ENCODE measurements at regions not wholly inside any gene's neighbourhood (a gene's known extent, or its start where the extent isn't known, plus 50 kb on each side); places are given as distances from the start of the nearest gene placed in this dataset.

DNA sequence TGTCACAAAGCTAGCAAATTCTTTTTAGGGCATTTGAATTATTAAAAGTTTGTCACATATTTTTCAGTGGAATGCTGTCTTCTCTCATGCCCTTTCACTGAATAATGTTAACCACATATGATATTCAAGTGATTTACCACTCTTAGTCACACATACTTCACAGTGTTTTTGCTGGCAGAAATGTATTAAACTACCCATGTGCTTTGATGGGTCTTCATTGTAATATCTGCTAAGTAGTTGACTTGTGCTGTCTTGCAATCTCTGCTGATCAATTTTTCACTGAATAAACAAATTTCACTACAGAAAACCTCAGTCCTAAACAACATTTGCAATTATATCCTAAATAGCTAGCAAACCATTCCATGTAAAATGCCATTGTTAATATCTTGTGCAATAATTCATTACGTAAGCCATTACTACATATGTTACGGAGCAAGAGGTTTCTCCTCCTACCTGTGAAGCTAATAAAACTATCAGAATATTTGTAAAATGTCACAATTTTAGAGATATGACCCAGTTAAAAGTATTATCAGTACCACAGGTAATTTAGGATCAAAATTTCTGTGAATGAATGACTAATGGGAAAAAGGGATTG, 64.6 kb upstream of the LMO3 start:
- no peak overlapping the region for H3K4me3 ChIP-seq (ENCODE audit: low read depth, low read length)
- TF ChIP-seq, protein P1, sequence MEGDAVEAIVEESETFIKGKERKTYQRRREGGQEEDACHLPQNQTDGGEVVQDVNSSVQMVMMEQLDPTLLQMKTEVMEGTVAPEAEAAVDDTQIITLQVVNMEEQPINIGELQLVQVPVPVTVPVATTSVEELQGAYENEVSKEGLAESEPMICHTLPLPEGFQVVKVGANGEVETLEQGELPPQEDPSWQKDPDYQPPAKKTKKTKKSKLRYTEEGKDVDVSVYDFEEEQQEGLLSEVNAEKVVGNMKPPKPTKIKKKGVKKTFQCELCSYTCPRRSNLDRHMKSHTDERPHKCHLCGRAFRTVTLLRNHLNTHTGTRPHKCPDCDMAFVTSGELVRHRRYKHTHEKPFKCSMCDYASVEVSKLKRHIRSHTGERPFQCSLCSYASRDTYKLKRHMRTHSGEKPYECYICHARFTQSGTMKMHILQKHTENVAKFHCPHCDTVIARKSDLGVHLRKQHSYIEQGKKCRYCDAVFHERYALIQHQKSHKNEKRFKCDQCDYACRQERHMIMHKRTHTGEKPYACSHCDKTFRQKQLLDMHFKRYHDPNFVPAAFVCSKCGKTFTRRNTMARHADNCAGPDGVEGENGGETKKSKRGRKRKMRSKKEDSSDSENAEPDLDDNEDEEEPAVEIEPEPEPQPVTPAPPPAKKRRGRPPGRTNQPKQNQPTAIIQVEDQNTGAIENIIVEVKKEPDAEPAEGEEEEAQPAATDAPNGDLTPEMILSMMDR (IDR thresholded peaks at IDR 0.05; ENCODE audit: borderline replicate concordance, insufficient read depth, low read depth, low read length), result no peak

DNA sequence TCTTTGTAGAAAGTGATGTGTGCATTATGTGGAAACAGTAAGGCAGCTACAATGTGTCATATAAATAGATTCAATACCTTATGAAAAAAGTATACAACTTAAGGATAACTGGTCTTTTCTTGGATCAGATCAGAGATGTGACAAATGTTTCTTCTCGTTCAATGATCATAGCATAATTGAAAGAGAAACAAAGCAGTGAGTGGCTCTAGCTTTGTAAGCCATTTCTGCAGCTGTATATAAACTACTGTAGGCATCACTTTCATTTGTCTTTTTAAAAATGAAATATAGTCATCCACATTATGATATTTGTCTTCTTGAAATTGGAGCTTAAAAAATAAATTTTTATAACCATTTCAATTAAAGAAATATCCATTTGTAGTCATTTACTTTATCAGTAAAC, 63.8 kb upstream of the LMO3 start:
- no peak overlapping the region for H3K4me3 ChIP-seq (ENCODE audit: low read depth, low read length)
- TF ChIP-seq, protein P1 (IDR thresholded peaks at IDR 0.05; ENCODE audit: borderline replicate concordance, insufficient read depth, low read depth, low read length), result no peak

DNA sequence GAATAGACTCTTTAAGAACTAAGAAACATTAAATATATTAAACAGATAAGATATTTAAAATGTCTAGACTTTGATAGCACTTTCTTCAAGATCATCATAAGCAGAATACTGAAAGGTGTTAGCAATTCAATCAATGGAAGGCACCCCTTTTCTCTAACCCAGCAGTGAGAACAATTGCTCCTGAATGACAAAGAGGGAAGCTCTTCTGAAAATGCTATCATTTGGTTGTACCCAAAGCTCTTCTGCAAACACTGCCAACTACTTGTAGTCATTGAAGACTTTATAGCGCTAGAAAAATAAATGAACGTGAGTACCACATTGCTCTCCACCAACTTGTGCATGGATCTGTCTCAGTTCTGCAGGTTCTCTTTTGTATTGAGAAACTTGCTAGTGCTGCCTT, 62.2 kb upstream of the LMO3 start:
- TF ChIP-seq, protein P1 (IDR thresholded peaks at IDR 0.05; ENCODE audit: borderline replicate concordance, insufficient read depth, low read depth, low read length), result no peak
- H3K4me3 ChIP-seq (ENCODE audit: low read depth, low read length), result no peak overlapping the region

DNA sequence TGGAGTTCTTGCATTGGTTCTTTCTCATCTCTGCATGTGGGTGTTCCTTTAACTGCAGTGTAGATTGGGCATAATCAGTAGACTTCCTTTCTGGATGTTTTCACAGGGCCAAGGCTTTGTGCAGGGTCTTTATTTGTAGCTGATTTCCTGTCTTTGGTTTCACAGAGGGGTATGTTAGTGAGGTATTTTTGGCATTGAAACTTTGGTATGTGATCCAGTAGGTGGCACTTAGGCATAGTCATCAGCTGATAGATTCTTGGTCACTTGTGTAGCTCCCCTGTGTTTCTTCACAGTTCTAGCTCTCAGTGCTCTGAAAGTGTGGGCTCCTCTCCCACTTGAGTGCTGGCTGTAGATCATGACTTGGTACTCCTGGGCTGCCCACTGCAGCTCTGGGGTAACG, 52.7 kb upstream of the LMO3 start:
- TF ChIP-seq, protein P1 (IDR thresholded peaks at IDR 0.05; ENCODE audit: borderline replicate concordance, insufficient read depth, low read depth, low read length), result no peak
- H3K4me3 ChIP-seq (ENCODE audit: low read depth, low read length), result no peak overlapping the region
